SW480 (cell line): ENCODE measurements at regions not wholly inside any gene's neighbourhood (a gene's known extent, or its start where the extent isn't known, plus 50 kb on each side); places are given as distances from the start of the nearest gene placed in this dataset.
"Not testable (repeated sequence)": the region's sequence is repeated elsewhere in the genome, so short reads cannot be mapped to it uniquely, and the experiment has no call there.

ENCODE experiments used
- DNase-seq: peaks from one replicate; pipeline ENCODE4 v3.0.0-alpha.2; 2016; ENCODE audit warnings: low spot score

DNA sequence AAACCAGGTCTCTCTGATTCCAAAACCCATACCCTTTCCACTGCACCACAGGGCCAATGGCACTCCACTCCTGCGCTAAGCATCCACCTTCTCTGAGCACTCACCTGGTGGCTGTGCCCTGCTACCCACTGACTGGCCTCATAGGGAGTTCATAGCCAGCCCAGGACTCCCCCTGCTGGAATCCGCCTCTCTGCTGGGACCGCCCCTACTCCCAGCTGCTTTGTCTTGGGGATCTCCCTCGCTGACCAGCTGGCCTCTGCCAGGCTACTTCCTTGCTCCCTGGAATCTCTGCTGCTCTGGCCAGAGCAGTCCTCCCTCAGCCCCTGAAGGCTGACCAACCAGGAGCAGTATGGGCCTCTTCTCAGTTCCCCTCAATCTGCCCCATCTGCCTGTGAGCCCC, 129.7 kb downstream of the FAXC start:
- peak; percentile 5 for DNase-seq

DNA sequence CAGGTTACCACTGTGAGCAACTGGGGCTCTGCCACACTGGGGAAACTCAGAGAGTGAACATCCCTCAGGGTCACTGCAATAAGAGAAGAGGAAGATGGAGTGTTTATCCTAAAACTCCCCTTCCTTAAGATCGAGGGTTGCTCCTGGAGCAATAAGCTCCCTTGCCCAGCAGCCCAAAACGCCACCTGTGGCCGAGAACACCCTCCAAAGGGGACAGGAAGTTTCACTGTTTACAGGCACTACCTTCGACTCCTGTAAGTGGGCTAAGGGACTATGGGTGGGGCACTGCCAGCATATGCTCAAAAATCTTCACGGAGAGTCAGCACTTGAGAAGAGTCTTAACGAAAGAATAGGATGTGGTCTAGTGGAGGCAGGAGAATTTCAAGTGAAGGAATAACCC, 132.5 kb downstream of the FAXC start:
- no peak for DNase-seq

DNA sequence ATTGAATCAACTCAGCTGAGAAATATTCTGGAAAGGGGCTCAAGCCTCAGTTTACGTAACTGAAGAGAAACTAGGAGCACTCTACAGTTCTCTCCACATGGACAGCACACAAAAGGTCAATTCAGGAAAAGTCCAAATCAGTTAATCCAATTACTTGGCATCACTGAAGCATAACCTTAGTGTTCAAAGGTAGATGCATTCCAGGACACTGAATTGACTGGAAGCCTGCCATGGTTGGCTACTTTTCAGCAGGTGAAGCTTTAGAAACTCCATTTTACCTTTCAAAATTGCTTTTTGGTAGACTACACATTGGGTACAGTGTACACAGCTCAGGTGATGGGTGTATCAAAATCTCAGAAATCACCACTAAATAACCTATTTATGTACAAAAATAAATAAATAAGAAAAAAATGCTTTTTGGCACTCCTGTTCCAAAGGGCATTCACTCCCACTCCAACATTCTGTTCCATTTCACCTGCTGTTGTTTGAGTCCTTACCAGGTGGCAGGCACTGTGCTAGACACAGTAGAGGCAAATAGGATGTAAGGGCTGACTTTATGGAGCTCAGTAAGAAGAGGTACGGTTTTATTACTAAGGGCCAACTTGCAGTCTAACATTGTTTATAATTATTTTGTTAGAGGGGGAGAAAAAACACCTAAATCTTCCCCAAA, 153.4 kb downstream of the FAXC start:
- no peak for DNase-seq

DNA sequence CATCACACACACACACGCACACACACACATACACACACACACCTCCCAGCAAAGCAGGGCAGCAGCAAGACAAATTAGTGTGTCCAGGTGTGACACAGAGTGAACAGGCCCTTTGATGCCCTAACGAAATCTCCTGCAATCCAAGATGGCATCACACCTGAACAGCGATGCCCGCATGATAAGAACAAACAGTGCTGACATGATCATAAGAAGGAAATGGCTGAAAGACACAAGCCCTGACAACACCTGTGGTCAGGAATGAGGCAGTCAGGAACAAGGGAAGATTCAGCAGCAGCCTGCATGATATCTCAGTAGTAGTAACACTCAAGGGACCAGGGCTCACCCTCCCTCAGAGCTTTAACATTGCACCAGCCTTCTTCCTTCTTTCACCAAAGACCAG, 156.9 kb downstream of the FAXC start:
- DNase-seq = no peak

DNA sequence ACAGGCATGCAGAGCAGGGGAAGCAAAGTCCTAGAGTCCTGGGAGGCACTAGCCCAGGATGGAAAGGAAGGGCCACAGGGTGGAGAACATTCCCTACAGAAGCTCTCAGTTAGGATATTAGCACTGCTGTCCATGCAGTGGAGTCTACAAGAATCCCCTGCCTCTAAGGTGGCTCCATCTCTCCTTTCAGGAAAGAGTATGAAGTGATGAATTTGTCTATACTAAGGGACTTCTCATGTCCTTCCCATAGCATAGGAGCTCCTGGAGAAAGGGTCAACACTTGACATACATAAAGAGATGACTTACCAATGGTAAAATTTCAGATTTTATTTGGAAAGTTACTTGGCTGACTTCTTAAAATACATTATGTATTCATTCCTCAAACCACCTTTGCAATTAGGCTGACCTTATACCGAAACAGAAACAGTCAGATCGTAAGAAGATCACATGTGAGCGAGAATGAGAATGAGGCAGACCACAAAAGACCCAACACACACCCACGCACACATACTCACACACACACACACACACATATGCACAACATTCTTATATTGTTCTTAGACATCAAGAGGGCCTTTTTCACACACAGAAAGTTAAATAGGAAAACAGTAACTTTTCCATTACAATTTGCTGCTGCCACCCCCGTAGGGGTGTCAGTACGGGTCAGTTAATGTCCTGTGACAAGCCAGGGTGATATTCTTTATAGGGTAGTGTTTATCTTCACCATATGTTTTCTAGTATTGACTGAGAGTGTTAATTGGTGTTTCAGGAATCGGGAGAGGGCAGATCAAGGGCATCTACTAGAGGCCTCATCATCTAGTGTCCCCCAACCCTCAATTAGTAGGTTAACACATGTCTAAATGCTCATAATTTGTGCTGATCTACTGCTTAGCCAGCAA, 159.4 kb downstream of the FAXC start:
- no peak for DNase-seq

DNA sequence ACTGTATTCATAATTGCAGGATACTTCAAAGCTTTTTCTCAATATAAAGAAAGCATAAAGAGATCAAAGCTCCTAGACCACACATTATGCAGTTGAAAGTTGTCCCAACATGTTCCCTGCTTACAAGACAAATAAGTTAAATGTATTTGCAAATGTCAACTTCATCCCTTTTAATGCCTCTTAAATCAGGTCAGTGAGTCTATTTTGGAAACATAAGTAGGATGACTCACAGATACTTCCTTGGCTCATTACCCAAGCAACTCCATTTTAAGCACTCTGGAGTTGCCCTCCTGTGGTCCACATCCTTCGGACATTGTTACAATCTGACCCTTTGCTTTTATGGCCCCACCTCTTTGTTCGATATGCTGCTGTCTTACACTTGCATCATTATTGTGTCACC, 162.0 kb downstream of the FAXC start:
- peak; percentile 41 for DNase-seq

DNA sequence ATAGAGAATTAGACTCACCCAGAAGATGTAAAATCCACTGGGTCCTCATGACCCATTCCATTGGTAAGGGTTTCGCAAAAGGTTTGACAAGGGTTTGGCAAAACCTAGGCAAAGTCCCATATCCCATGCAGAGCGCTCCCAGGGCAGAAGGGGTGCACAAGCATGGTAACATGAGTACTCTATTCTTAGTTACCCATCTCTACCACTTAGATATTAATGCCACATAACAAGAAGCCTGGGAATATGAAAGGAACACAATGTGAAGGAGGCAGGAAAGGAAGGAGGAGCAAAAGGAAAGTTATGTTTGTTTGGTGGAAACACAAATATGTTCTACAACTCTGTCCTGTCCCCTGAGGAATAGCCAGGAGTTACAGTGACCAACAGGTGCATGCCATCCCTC, 163.1 kb downstream of the FAXC start:
- no peak for DNase-seq

DNA sequence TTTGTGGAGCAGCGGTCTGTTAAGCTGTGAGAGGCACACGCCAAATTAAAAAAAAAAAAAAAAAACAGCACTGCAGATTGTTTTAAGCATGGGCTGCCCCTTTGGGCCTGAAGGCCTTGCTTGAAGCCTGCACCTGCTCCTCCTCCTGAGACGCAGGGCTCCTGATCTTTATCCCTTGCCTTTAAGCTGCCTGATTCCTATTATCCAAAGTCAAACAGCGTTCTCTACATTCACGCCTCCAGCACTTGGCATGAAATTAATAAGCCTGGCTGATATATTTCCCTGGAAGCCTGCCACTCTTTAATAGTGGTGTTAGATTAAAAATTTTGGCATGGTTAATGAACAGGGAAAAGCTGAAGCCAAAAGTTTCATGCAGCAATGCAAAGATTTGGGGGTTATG, 163.9 kb downstream of the FAXC start:
- DNase-seq = no peak

DNA sequence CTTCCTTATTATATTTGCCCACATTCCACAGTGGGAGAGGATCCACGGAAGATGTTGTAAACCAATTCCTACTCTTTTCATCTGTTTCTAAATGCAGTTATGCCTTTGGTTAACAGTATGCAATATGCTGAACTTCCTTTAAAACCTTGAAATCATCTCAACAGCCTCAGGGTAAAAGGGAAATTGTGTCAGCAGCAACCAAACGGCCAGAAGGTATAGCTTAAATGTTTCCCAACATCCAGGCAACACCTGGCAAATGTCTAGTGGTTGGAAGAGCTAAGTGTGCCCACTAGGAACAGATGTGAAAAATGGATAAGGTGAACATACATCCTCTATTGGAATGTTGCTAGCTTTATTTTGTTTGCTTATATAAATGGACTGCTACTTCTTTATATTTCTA, 164.8 kb downstream of the FAXC start:
- no peak for DNase-seq

DNA sequence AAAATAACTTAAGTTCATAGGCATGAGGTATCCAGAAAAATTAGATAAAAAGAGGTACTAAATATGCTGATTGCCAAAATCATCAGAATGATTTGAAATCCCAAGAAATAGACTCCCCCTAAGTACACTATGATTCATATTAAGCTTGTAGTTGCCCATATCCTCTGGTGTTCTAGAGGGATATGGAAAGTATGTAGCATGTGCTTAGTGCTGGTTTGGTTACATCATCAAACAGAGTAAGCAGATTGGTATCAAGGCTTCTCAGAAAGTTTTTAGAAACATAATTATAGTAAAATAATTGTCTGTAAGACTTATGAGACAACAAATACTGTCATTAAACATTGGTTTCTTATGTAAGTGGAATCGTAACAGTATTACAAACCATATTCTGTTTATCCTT, 166.4 kb downstream of the FAXC start:
- DNase-seq = no peak

DNA sequence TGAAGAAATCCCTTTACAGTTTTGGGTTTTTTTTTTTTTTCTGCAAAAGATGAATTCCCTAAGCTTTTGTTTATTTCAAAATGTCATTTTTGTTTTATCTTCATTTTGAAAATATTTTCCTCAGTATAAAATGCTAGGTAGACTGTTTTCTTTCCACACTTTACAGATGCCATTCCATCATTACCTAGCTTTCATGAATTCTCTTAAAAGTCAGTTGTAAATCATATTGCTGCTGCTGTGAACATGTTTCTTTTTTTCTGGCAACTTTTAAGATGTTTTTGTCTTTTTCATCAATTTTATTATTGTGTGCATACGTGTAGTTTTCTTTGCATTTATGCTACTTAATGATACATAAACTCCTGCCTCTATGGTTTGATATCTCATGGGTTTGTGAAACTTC, 168.3 kb downstream of the FAXC start:
- no peak for DNase-seq

DNA sequence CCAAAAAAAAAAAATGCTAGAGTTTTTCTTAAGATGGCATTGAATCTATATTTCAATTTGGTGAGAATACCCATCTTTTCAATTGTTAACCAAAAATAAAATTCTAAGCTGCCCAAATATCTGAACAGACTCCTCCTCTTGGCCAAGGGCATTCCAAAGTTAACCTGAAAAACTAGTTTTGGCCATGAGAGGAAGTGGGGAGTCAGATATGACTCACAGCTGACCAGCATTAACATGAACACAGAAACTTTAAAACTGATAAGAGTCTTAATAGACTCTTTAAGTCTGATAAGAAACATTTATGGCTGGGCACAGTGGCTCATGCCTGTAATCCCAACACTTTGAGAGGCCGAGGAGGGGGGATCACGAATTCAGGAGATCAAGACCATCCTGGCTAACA, 171.3 kb downstream of the FAXC start:
- DNase-seq = no peak

DNA sequence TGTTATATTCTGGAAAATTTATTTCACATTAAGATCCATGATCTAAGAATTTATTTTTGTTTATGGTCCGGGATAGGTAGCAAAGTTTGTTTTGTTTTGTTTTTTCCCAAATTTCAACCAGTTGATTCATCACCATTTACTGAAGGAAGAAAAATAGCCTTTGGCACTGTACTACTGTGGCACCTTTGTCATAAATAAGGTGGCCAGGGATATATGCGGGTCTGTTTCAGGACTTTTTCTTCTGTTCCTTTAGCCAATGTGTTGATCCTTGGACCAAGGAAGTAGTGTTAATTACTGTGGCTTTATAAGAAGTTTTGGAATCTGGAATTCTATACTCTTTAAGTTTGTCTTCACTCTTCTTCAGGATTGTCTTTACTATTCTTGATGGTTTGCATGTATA, 171.7 kb downstream of the FAXC start:
- DNase-seq = no peak

DNA sequence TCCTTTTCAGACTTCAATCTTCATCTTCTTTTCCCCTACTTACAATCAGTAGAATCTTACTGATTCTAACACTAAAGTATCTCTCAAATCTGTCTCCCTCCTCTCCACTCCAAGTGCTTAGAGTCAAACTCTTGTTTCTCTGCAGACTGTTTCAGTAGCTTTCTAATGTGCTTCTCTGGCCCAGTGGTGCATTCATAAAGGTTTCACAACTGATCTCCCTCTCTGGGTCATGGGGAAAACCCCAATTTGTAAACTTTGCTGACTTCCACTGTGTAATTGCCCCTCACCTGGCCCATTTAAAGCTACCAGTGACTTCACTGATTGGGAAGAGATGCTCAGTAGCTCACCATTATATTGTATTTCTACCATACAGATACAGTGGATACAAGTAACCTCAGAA, 183.6 kb downstream of the FAXC start:
- no peak for DNase-seq

DNA sequence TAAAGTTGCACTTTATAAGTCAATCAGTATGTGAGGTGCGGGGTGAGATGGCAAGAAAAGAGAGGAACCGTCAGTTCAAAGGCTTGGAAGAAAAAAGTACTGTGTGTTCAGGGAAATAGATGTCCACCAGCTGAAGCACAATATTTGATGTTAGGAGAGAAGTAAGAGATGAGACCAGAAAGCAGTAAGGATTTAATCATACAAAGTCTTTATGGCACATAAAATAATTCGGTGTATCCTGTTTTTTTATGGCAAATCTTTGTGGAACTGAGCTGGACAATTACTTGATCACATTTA, 197.2 kb downstream of the FAXC start:
- no peak for DNase-seq

DNA sequence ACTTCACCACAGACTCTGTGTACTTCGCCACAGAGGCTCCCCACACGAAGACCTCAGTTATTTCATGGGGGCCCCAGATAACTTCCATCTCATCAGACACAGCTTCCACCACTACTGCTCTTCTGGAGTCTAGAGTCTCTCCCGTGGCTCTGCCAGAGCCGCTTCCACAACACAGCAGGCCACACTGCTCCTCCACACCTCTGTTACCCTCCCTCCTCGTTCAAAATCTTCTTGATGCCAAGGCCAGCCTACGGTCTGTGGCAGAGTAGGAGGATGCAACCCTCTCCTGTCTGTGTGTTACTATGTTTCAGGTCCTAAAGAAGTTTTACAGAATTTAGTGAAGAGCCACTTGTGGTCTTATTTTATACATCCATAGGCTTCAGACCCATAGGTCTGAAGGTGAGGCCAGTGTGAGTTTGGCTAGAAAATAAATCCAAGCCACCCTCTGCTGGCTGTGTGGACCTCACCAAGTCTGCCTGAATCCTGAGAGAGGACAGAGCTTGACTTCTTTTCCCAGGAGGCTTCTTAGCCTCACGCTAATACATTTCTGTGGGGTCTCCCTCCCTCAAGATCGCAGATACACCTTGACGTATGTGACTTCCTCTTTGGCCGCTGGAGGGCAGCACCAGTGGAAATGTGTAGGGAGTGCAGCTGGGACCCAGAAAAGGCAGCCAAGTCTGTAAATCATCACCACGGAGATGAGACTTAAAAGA, 197.7 kb downstream of the FAXC start:
- peak; percentile 15 for DNase-seq

DNA sequence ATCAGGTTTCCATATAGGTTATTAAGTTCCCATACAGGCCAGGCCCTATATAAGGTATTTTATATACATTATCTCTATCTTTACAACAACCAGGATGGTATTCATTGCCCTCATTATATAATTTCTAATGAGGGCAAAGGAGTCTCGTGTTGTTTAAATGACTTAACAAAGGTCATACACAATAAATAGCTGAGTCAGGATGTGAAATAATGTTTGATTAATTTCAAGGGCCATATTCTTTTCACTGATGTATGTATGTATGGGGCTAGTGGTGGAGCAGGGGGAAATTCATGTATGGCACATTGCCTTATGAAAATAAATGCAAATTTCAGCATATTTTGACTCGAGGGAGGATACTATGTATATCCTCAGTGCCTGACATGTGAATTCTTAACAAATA, 200.7 kb downstream of the FAXC start:
- no peak for DNase-seq

DNA sequence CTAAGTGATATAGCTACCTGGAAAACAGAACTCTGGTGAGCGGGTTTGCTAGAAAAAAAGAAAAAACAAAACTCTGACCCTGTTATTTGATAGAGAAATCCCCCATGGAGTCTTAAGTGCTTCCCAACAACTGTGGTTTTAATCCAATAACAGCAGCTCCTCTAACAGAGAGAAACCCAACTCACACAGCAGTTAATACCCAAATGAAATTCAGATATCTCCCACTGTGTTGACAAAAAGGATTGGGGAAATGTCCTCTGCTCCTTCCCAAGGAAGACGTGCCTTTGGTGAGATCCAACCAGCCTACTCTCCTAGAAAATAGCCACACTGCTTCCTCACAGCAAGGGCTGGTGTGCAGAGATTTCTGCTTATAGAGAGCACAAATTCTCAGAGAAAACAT, 200.4 kb upstream of the FBXL4 start:
- DNase-seq = no peak

DNA sequence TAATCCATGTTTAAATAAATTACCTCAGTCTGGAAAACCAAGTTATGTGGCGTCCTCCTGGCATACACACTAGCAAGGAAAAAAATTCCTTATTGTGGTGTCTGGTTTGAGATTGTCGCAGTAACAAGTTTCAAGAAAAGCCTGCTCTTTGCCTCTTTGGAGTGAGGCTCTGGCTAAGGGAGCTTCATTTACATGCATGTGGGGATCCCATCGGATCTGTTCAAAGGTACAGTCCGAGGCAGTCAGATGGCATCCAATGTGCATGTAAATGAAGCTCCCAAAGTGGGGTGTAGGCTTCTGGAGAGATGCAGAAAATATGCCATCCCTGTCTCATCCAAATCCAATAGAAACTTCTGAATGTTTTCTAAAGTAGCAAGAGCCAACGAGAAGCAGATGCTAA, 199.5 kb upstream of the FBXL4 start:
- no peak for DNase-seq

DNA sequence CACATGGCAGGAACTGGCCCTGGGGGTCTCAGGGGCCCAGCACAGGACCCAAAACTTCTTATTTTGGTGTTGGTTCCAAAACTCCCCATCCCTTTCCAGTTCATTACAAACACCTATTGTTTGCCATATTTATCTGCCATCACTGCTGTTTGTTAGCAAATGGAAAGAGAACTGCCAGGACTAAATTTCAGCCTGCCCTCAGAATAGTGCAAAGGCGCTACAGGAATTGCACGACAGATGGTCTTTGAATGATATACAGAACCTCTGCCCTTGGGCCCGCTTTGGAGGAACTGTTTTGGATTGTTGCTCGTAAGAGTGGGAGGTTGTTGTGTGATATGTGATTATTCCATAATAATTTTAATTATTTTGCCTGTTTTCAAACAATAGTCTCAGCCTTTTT, 199.0 kb upstream of the FBXL4 start:
- DNase-seq = no peak

DNA sequence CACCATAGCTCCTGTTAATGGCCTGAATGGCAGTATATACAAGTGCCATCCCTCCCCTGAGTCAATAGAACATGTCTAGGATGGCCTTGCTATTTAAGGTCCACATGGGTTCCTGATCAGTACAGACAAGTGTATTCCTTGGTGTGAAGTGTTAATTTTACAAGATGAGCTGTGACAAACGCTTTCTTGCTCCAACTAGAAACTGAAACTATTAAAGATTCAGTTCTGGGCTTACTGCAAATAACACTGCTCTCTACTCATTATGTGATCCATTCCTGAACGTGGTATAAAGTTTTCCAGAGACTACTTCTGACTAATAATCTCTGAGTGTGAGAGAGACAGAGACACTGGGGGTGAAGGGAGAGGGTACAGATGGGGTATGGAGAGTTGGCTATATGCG, 198.0 kb upstream of the FBXL4 start:
- DNase-seq = no peak

DNA sequence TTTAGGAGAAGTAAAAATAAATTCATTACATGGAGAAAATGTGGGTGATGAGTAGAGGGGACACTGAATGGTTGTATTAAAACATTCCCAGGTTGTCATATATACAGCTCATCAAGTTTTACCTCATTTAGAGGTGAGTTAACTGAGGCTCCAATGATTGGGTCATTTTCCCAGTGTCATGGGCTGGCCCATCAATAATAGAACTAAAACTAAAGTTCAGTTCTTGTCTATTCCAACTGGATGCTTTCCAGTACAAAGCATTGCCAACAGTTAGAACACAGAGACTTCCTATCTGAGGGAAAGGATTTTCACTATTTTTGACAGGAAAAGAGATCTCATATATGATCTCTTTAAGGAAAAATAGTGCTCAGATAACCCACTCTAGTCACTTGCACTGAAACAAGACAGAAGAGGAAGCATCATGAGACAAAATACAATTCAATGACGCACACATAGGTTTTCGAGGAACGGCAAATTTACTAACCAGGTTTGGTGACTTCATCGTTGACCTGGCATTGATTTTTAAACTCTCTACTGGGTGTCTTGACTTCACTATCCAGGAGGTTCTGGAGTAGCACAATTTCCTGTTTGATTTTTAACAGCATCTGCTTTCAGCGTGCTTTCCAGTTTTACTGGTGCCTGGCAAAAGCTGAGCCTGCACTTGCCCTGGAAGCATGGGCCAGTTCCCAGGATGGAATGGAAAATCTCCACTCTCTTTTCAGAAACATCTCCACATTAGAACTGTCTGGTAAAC, 195.5 kb upstream of the FBXL4 start:
- no peak for DNase-seq

DNA sequence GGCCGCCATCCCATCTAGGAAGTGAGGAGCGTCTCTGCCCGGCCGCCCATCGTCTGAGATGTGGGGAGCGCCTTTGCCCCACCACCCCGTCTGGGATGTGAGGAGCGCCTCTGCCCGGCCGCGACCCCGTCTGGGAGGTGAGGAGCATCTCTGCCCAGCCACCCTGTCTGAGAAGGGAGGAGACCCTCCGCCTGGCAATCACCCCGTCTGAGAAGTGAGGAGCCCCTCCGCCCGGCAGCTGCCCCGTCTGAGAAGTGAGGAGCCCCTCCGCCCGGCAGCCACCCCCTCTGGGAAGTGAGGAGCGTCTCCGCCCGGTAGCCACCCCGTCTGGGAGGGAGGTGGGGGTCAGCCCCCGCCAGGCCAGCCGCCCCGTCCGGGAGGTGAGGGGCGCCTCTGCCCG, 194.2 kb upstream of the FBXL4 start:
- not testable (repeated sequence) for DNase-seq
